ENCODE measurements at regions not wholly inside any gene's neighbourhood (a gene's known extent, or its start where the extent isn't known, plus 50 kb on each side); places are given as distances from the start of the nearest gene placed in this dataset.

- intact Hi-C loops (cut with DNase I), result no loop called here
- Histone ChIP-seq H3K36me3 (no peaks in the 10 kb centered on the region), H3K27me3 (no peaks in the 10 kb centered on the region), H3K27ac (no peak overlapping the region), H3K4me3 (no peak overlapping the region), H3K4me1 (no peaks in the 10 kb centered on the region), H3K9me3 (no peaks in the 10 kb centered on the region)
- 64 to 74% (median 69%) methylated on average over 5 of the region's 5 CpGs for WGBS, 4 donors
- ATAC-seq (no peak), DNase-seq (no peak)
- TF ChIP-seq CTCF (IDR thresholded peaks at IDR 0.05) (no peak), POLR2A (IDR thresholded peaks at IDR 0.05) (no peak)
Observed at GRCh38 chr12:126601184-126602170, 1536.2 kb downstream of the AACS start.

- ATAC-seq (no peak), DNase-seq (no peak)
- 59 to 70% (median 63%) methylated on average over 7 of the region's 7 CpGs for WGBS, 4 donors
- intact Hi-C loops (cut with DNase I), result no loop called here
- Histone ChIP-seq H3K9me3 (no peaks in the 10 kb centered on the region), H3K27me3 (no peaks in the 10 kb centered on the region), H3K4me3 (no peak overlapping the region), H3K4me1 (no peaks in the 10 kb centered on the region), H3K27ac (no peak overlapping the region), H3K36me3 (no peaks in the 10 kb centered on the region)
- no peak for TF ChIP-seq POLR2A (IDR thresholded peaks at IDR 0.05)
- no peak for TF ChIP-seq CTCF (IDR thresholded peaks at IDR 0.05)
Observed at GRCh38 chr12:126602612-126603011, 1537.4 kb downstream of the AACS start.

GRCh38 chr12:126607157-126607556 lies 1541.9 kb downstream of the AACS start:
- Histone ChIP-seq H3K27me3 (no peaks in the 10 kb centered on the region), H3K36me3 (no peaks in the 10 kb centered on the region), H3K4me3 (no peak overlapping the region), H3K4me1 (no peaks in the 10 kb centered on the region), H3K27ac (no peak overlapping the region), H3K9me3 (peaks cover 0 to 20% (median 2%) of the 10 kb centered on the region in 12 donors)
- WGBS, 4 donors, result 52 to 61% (median 57%) methylated on average over 1 of the region's 1 CpG
- DNase-seq (no peak), ATAC-seq (no peak)
- TF ChIP-seq CTCF (IDR thresholded peaks at IDR 0.05), result no peak
- no peak for TF ChIP-seq POLR2A (IDR thresholded peaks at IDR 0.05)
- intact Hi-C loops (cut with DNase I), result no loop called here

GRCh38 chr12:126607867-126608266 lies 1542.6 kb downstream of the AACS start:
- Histone ChIP-seq H3K4me3 (no peak overlapping the region), H3K27me3 (no peaks in the 10 kb centered on the region), H3K27ac (no peak overlapping the region), H3K9me3 (peaks cover 0 to 25% (median 3%) of the 10 kb centered on the region in 12 donors), H3K4me1 (no peaks in the 10 kb centered on the region), H3K36me3 (no peaks in the 10 kb centered on the region)
- TF ChIP-seq POLR2A (IDR thresholded peaks at IDR 0.05) (no peak), CTCF (IDR thresholded peaks at IDR 0.05) (no peak)
- DNase-seq (no peak), ATAC-seq (no peak)
- 20 to 35% (median 29%) methylated on average over 1 of the region's 1 CpG for WGBS, 4 donors
- intact Hi-C loops (cut with DNase I), result no loop called here

Data from heart left ventricle (tissue), 16 donors.